Fibroblast of lung (primary cell): ENCODE measurements at regions not wholly inside any gene's neighbourhood (a gene's known extent, or its start where the extent isn't known, plus 50 kb on each side); places are given as distances from the start of the nearest gene placed in this dataset.

Experiments
- DNase-seq, 2 donors: peaks; one replicate each; pipeline versions ENCODE4 v3.0.0 to v3.0.0-alpha.2; 2010; ENCODE audit warnings: low read depth in 2 of 2
- H2AFZ ChIP-seq: 2 replicates; pipeline ENCODE4 v1.5.1; 2012; ENCODE audit warnings: low read length, control low read depth, inconsistent platforms
- H3K27ac ChIP-seq: 2 replicates; pipeline ENCODE4 v1.5.1; 2011; ENCODE audit warnings: low read length, control low read depth; ENCODE audit not compliant: insufficient read depth
- H3K27me3 ChIP-seq: 2 replicates; pipeline ENCODE4 v1.5.1; 2011; ENCODE audit warnings: mild to moderate bottlenecking, low read length; ENCODE audit not compliant: control insufficient read depth, insufficient read depth
- H3K36me3 ChIP-seq: 2 replicates; pipeline ENCODE4 v1.5.1; 2011; ENCODE audit warnings: low read length; ENCODE audit not compliant: control insufficient read depth, insufficient read depth
- H3K4me1 ChIP-seq: 2 replicates; pipeline ENCODE4 v1.5.1; 2011; ENCODE audit warnings: low read length; ENCODE audit not compliant: control insufficient read depth, insufficient read depth; ENCODE audit errors: extremely low read depth
- H3K4me2 ChIP-seq: 2 replicates; pipeline ENCODE4 v1.5.1; 2011; ENCODE audit warnings: low read length, control low read depth; ENCODE audit not compliant: insufficient read depth; ENCODE audit errors: extremely low read depth
- H3K4me3 ChIP-seq, 4 experiments: fragments of 200-600 bp in 1 of 4; sonication (generic) in 1 of 4; replicated peaks in 1 of 4; 2 replicates each; pipeline ENCODE4 v1.5.1; 2011 to 2016; ENCODE audit warnings: low read length in 4 of 4, low read depth in 3 of 4, mild to moderate bottlenecking in 3 of 4, control low read depth in 2 of 4, inconsistent platforms in 1 of 4, mixed read lengths in 1 of 4; ENCODE audit not compliant: insufficient read depth in 1 of 4; ENCODE audit errors: control extremely low read depth in 1 of 4
- H3K79me2 ChIP-seq: 2 replicates; pipeline ENCODE4 v1.5.1; 2012; ENCODE audit warnings: mild to moderate bottlenecking, low read length, inconsistent platforms; ENCODE audit not compliant: control insufficient read depth, insufficient read depth
- H3K9ac ChIP-seq: 2 replicates; pipeline ENCODE4 v1.5.1; 2011; ENCODE audit warnings: mild to moderate bottlenecking, low read length, control low read depth; ENCODE audit not compliant: insufficient read depth
- H3K9me3 ChIP-seq: 2 replicates; pipeline ENCODE4 v1.5.1; 2012; ENCODE audit warnings: low read depth, low read length; ENCODE audit not compliant: control insufficient read depth, insufficient read depth
- H4K20me1 ChIP-seq: 2 replicates; pipeline ENCODE4 v1.5.1; 2011; ENCODE audit warnings: low read length; ENCODE audit not compliant: control insufficient read depth, insufficient read depth; ENCODE audit errors: extremely low read depth
- CTCF ChIP-seq, 2 donors: IDR thresholded peaks in 1 of 2; conservative IDR thresholded peaks in 1 of 2; 1 replicate in 1 of 2; 2 replicates in 1 of 2; pipeline ENCODE4 v1.5.1; 2011 to 2012; ENCODE audit warnings: low read length in 2 of 2, control low read depth in 1 of 2, inconsistent platforms in 1 of 2, low read depth in 1 of 2, mild to moderate bottlenecking in 1 of 2
- EZH2 ChIP-seq: IDR thresholded peaks from 2 replicates; pipeline ENCODE4 v1.5.1; 2012; ENCODE audit warnings: low read length, control low read depth, mild to moderate bottlenecking; ENCODE audit errors: missing control alignments

- no peak for DNase-seq
- Histone ChIP-seq H3K4me2 (no peak overlapping the region), H3K4me1 (no peaks in the 10 kb centered on the region), H3K79me2 (no peaks in the 10 kb centered on the region), H3K4me3 (no peak overlapping the region), H3K9ac (no peak overlapping the region), H4K20me1 (no peaks in the 10 kb centered on the region), H2AFZ (no peak overlapping the region), H3K27ac (no peak overlapping the region), H3K9me3 (no peaks in the 10 kb centered on the region), H3K27me3 (no peaks in the 10 kb centered on the region), H3K36me3 (no peaks in the 10 kb centered on the region)
- TF ChIP-seq EZH2 (no peak), CTCF (conservative IDR thresholded peaks at IDR 0.05 in 1 of 2, IDR thresholded peaks at IDR 0.05 in 1 of 2; ENCODE audit: low read depth in 1 of 2, low read length in 2 of 2) (no peak)
Measured at GRCh38 chr5:6806668-6807067, 93.4 kb downstream of the TENT4A start.

DNA sequence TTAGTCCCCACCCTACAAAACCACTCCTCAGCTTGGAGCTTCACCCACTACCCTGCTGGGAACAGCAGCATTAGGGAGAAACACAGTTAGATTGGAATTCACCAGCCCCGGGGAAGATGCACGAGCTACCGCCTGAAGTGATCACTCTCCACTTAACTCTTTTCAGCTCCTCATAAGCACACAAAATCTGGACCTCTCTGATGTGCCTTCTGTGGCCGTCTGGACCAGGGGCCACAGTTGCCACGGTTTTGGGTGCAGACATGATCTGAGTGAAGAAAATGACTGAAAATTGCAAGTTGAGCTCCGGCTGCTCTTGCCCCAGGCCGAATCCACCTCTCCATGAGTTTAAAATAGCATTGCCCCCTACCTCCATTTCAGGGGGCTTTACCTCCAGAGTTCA, 95.2 kb downstream of the TENT4A start:
- H3K9me3 ChIP-seq, result no peaks in the 10 kb centered on the region
- no peaks in the 10 kb centered on the region for H3K27me3 ChIP-seq
- H3K4me1 ChIP-seq, result no peaks in the 10 kb centered on the region
- no peak overlapping the region for H3K4me3 ChIP-seq
- no peaks in the 10 kb centered on the region for H3K79me2 ChIP-seq
- no peak overlapping the region for H3K9ac ChIP-seq
- no peak overlapping the region for H3K27ac ChIP-seq
- no peak for TF ChIP-seq EZH2
- TF ChIP-seq CTCF (conservative IDR thresholded peaks at IDR 0.05 in 1 of 2, IDR thresholded peaks at IDR 0.05 in 1 of 2; ENCODE audit: low read depth in 1 of 2, low read length in 2 of 2), result no peak
- H4K20me1 ChIP-seq, result no peaks in the 10 kb centered on the region
- H2AFZ ChIP-seq, result no peak overlapping the region
- DNase-seq, result no peak
- no peak overlapping the region for H3K4me2 ChIP-seq
- no peaks in the 10 kb centered on the region for H3K36me3 ChIP-seq

- Histone ChIP-seq H3K27ac (no peak overlapping the region), H3K36me3 (no peaks in the 10 kb centered on the region), H3K4me2 (no peak overlapping the region), H4K20me1 (no peaks in the 10 kb centered on the region), H3K4me3 (no peak overlapping the region), H3K79me2 (no peaks in the 10 kb centered on the region), H2AFZ (no peak overlapping the region), H3K9me3 (no peaks in the 10 kb centered on the region), H3K9ac (no peak overlapping the region), H3K27me3 (no peaks in the 10 kb centered on the region), H3K4me1 (no peaks in the 10 kb centered on the region)
- no peak for TF ChIP-seq EZH2
- TF ChIP-seq CTCF (conservative IDR thresholded peaks at IDR 0.05 in 1 of 2, IDR thresholded peaks at IDR 0.05 in 1 of 2; ENCODE audit: low read depth in 1 of 2, low read length in 2 of 2), result no peak
- DNase-seq, result no peak
Measured at GRCh38 chr5:6810641-6811405, 97.6 kb downstream of the TENT4A start.
